ENCODE measurements at regions not wholly inside any gene's neighbourhood (a gene's known extent, or its start where the extent isn't known, plus 50 kb on each side); places are given as distances from the start of the nearest gene placed in this dataset.

DNA sequence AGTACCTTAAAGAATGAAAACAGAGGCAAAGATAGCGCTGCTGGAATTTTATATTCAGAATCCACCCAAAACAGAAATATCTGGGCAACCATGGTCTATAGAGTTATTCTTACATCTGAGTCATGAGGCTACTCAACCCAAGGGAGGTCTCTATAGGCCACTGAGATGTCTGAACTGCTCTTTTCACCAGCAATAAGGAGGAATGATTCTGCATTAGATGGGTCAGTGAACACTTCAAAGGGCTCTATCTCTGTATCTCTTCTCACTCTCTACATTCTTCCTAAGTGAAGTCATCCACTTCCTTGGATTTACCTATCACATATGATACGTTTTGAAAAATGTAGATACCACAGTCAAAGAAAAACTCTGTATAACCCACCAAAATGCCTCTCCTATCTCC is 90.2 kb upstream of the NGF start:
- TF ChIP-seq, protein P1, sequence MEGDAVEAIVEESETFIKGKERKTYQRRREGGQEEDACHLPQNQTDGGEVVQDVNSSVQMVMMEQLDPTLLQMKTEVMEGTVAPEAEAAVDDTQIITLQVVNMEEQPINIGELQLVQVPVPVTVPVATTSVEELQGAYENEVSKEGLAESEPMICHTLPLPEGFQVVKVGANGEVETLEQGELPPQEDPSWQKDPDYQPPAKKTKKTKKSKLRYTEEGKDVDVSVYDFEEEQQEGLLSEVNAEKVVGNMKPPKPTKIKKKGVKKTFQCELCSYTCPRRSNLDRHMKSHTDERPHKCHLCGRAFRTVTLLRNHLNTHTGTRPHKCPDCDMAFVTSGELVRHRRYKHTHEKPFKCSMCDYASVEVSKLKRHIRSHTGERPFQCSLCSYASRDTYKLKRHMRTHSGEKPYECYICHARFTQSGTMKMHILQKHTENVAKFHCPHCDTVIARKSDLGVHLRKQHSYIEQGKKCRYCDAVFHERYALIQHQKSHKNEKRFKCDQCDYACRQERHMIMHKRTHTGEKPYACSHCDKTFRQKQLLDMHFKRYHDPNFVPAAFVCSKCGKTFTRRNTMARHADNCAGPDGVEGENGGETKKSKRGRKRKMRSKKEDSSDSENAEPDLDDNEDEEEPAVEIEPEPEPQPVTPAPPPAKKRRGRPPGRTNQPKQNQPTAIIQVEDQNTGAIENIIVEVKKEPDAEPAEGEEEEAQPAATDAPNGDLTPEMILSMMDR (IDR thresholded peaks at IDR 0.05): no peak
- TF ChIP-seq POLR2A (IDR thresholded peaks at IDR 0.05) (no peak), EP300 (IDR thresholded peaks at IDR 0.05) (no peak)
